Activated CD4-positive, alpha-beta T cell treated with anti-CD3 and anti-CD28 coated beads, Interleukin-2, amount 50 U/mL, for 1 hour (primary cell): ENCODE measurements at regions not wholly inside any gene's neighbourhood (a gene's known extent, or its start where the extent isn't known, plus 50 kb on each side); places are given as distances from the start of the nearest gene placed in this dataset.
"Not testable (repeated sequence)": the region's sequence is repeated elsewhere in the genome, so short reads cannot be mapped to it uniquely, and the experiment has no call there.

Experiments
- DNase-seq: peaks from one replicate; pipeline ENCODE4 v3.0.0-alpha.2; 2020

- no peak for DNase-seq
Measured at GRCh38 chr19:28544451-28545261, 668.3 kb downstream of the UQCRFS1 start.

- no peak for DNase-seq
Measured at GRCh38 chr19:28543244-28543776, 669.6 kb downstream of the UQCRFS1 start.

- DNase-seq: no peak
Measured at GRCh38 chr19:28542394-28543243, 670.3 kb downstream of the UQCRFS1 start.

DNA sequence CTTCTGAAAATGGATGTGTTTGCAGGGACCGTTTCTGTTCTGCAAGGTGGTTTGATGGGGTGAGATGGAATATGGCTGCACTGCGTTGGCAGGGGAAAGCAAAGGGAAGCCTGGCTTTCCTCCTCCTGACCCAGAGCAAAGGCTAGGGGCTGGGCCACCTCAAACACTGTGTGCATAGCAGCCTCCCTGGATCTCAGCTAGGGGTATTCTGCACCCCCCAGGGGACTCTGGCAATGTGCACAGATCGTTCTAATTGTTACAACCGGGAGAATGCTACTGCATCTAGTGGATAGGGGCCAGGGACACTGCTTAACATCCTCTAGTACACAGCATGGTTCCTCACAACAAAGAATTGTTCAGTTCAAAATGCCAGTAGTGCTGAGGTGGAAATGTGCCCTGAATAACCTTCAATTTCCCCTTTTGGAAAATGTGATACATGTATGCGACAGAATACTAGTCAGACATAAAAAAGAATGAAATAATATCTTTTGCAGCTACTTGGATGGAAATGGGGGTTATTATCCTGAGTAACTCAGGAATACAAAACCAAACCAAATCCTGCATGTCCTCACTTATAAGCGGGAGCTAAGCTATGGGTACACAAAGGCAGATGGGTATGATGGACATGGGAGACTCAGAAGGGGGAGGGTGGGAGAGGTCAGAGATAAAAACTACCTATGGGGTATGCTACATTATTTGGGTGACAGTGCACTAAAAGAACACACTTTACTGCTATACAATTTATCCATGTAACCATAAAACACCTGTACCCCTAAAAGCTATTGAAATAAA is 671.2 kb downstream of the UQCRFS1 start:
- no peak for DNase-seq

DNA sequence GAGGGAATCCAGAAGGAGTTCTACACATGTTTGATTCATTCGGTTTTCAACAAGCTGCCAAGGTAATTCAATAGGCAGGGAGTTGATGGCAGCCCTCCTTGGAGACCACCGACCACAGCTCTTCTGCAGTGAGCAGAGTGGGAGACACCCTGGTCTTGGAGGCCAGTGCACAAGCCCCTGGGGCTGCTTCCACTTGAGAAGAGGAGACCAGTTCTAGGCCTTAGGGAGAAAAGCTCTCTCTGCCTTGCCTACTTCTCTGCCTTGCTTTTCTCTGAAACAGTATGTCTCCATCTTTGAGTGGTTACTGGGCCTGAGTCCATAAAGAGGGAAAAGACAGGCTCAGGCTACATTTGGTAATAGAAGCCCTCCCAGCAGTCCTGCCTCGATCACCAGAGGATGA is 671.9 kb downstream of the UQCRFS1 start:
- no peak for DNase-seq

- DNase-seq: not testable (repeated sequence)
Measured at GRCh38 chr19:28540385-28540784, 672.6 kb downstream of the UQCRFS1 start.

DNA sequence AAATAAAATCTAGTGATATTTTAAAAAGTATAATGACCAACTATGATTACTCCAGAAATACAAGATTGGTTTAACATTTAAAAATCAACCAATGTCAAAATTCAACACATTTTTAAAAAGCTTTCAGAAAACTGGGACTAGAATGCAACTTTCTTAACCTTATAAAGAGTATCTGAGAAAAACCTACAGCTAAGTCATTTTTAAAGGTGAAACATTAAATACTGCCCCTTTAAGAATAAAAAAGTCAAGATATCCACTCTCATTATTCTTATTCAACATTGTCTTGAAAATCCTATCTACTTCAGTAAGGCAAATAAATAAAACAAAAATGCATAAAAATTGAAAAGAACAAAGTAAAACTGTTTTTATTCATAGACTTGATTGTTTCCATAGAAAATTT is 673.2 kb downstream of the UQCRFS1 start:
- no peak for DNase-seq

DNA sequence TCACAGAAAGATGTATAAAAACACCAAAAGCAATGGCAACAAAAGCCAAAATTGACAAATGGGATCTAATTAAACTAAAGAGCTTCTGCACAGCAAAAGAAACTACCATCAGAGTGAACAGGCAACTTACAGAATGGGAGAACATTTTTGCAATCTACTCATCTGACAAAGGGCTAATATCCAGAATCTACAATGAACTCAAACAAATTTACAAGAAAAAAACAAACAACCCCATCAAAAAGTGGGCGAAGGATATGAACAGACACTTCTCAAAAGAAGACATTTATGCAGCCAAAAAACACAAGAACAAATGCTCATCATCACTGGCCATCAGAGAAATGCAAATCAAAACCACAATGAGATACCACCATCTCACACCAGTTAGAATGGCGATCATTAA is 674.4 kb downstream of the UQCRFS1 start:
- not testable (repeated sequence) for DNase-seq

DNA sequence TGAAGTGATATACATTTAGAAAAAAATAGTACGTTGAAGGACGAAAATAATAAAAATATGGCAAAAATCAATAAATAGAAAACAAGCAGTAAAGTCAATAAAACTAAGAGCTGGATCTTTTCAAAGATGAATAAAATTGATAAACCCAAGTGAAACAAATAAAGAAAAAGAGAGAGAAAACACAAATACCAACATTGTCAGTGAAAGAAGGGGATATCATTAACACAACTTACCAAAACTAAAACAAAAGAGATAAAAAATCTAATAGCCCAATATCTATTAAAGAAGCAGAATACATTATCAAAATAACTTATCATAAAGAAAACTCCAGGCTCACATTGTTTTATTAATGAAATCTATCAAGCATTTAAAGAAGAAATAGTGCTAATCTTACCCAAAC is 675.1 kb downstream of the UQCRFS1 start:
- DNase-seq: no peak

DNA sequence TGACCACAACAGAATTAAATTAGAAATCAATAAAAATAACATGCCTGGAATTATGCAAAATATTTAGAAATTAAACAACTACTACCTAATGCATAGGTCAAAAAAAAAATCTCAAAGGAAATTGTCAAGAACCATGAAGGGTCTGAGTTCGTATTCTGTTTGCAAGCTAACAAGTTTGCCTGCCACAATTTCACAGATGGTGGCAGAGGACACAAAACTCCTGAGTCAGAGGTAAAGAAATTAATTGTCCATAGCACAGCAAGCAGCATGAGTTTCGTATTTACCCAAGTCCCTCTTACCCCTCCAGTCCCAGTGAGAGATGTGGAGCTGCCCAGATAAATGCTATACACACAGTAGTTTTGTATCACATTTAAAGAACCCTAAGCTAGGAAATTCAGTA is 675.9 kb downstream of the UQCRFS1 start:
- no peak for DNase-seq

- no peak for DNase-seq
Measured at GRCh38 chr19:28535352-28535775, 677.6 kb downstream of the UQCRFS1 start.

DNA sequence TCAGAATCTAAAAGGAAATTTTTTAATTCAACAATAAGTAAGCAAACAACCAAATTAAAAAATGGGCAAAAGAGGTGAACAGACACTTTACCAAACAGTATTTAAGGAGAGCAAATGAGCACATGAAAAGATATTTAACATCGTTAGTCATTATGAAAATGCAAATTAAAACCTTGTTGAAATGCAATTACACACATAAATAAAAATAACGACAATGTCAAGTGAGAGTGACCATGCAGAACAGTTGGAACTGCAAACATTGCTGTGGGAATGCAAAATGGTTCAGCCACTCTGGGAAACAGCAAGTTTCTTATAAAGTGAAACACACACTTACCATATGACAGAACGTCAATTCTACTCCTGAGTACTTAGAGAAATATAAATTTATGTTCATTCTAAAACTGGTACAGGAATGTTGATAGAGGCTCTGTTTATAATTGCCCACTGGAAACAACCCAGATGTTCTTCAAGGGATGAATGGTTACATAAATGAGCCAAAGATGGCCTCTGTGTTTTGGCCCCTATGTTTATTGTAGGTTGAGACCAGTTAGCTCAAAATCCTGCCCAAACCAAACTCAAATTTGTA is 678.1 kb downstream of the UQCRFS1 start:
- DNase-seq: no peak

DNA sequence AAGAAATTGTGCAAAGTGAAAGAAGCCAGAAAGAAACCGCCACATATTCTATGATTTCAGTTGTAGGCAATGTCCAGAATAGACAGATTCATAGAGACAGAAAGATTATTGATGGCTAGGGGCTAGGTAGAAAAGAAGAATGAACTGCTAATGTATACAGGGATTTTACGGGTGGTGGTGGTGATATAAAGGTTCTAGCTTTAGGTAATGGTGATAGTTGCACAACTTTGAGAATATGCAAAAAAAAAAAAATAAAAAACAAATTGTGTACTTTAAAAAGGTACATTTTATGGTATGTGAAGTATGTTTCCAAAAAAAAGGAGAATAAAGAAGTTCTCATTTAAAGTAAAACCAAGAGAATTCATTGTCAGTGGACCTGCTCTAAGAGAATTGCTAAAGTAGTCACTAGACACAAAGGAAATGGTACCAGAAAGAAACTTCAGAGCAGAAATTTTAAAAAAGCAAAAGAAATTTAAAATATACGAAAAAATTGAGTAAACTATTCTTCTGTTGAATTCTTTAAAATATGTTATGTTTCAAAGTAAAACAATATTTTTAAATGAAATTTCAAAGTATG is 680.1 kb downstream of the UQCRFS1 start:
- no peak for DNase-seq

DNA sequence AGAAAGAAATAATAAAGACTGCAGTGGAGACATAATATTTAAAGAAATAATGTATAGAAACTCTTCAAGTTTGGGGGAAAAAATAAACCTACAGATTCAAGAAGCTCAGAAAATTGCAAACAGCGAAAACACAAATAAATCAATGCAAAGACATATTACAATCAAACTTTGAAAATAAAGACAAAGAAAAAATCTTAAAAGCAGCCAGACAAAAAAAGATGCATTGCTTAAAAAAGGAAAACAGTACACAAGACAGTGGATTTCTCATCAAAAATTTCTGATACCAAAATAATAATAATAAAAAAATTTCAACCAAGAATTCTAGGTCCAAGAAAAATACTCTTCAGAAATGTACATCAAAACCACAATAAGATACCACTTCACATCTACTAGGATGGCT is 681.0 kb downstream of the UQCRFS1 start:
- DNase-seq: no peak

GRCh38 chr19:28530406-28531035 is 682.4 kb downstream of the UQCRFS1 start:
- no peak for DNase-seq

GRCh38 chr19:28526038-28526437 is 686.9 kb downstream of the UQCRFS1 start:
- DNase-seq: no peak

GRCh38 chr19:28523619-28524018 is 689.3 kb downstream of the UQCRFS1 start:
- DNase-seq: no peak

- DNase-seq: no peak
Measured at GRCh38 chr19:28522545-28522922, 690.4 kb downstream of the UQCRFS1 start.

DNA sequence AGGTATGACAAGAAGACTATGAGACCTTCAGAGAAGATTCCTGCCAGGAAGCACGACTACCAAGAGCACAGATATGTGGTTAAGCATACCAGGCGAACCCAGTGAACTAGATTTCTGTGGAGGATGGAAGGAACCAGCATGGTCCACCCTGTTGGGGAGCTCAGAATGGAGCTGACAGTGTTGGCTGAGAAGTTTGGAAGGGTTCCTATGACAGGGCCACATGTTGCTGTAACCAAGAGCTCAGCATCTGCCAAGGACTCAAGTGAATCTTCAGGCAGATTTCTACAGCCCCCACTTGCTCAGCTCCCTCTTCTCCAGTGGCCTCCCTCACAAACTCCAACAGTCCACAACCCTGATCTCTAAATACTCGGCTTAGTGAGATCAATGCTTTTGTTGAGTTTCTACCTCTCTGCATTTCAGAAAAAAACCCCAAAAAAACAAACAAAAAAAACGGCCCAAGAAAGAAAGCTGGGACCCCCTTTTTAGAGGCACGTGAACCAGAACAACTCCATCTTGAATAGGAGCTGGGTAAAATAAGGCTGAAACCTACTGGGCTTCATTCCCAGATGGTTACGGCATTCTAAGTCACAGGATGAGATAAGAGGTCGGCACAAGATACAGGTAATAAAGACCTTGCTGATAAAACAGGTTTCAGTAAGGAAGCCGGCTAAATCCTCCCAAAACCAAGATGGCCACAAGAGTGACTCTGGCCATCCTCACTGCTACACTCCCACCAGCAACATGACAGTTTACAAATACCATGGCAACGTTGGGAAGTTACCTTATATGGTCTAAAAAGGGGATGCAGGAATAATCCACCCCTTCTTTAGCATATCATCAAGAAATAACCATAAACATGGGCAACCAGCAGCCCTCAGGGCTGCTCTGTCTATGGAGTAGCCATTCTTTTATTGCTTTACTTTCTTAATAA is 691.1 kb downstream of the UQCRFS1 start:
- DNase-seq: no peak

DNA sequence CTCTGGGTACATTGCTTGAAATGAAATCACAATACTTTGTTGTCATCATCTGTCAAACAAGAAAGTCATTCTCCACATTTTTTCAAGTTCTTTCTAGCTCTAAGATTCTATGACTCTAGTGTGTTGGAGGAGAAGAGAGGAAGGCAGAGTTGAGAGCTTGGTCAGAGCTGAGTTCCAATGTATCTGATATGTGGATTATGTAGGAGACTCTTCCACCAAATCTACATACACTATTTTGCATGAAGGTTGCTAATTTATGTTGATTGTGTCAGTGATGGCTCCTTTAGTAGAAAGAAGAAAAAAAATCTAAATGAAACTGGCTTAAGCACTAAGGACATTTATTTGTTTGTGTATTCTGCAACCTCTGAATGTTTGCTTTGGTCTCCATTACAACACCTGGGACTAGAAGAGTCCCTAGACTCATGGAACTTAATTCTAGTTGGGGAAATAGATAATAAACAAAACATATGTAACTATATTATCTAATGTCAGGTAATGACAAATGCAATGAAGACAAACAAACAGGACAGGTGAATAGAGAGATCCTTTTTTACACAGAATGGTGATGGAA is 691.9 kb downstream of the UQCRFS1 start:
- no peak for DNase-seq
